ENCODE measurements at regions not wholly inside any gene's neighbourhood (a gene's known extent, or its start where the extent isn't known, plus 50 kb on each side); places are given as distances from the start of the nearest gene placed in this dataset.

- TF ChIP-seq CTCF (optimal IDR thresholded peaks at IDR 0.05 in 1 of 3, IDR thresholded peaks at IDR 0.05 in 1 of 3, conservative IDR thresholded peaks at IDR 0.05 in 1 of 3; ENCODE audit: extremely low read depth in 1 of 3, insufficient read depth in 2 of 3, low read length in 3 of 3) (no peak), EZH2 (IDR thresholded peaks at IDR 0.05; ENCODE audit: low read length) (no peak)
Measured at GRCh38 chr12:68508576-68508975, 102.1 kb upstream of the RAP1B start.

All from keratinocyte (primary cell).